Suprapubic skin (tissue), 4 donors: ENCODE measurements at regions not wholly inside any gene's neighbourhood (a gene's known extent, or its start where the extent isn't known, plus 50 kb on each side); places are given as distances from the start of the nearest gene placed in this dataset.

Experiments used
- DNase-seq, 2 donors: peaks; one replicate each; pipeline ENCODE4 v3.0.0-alpha.2; 2019; ENCODE audit warnings: low spot score in 2 of 2
- H3K27ac ChIP-seq: fragments of 200-600 bp; sonication (generic); one replicate; pipeline ENCODE4 v1.5.1; 2019
- H3K27me3 ChIP-seq: fragments of 200-600 bp; sonication (generic); one replicate; pipeline ENCODE4 v1.5.1; 2019
- H3K36me3 ChIP-seq: fragments of 200-600 bp; sonication (generic); one replicate; pipeline ENCODE4 v1.5.1; 2019
- H3K4me1 ChIP-seq: fragments of 200-600 bp; sonication (generic); one replicate; pipeline ENCODE4 v1.5.1; 2019
- H3K4me3 ChIP-seq: fragments of 200-600 bp; sonication (generic); one replicate; pipeline ENCODE4 v1.5.1; 2019; ENCODE audit warnings: mild to moderate bottlenecking
- H3K9me3 ChIP-seq: fragments of 200-600 bp; sonication (generic); one replicate; pipeline ENCODE4 v1.5.1; 2019
- EP300 ChIP-seq: sonication (generic); formaldehyde crosslinking; IDR thresholded peaks from one replicate; pipeline ENCODE4 v1.6.1; 2017; ENCODE audit warnings: antibody characterized with exemption
- POLR2A ChIP-seq, 2 donors: fragments of 450-650 bp; IDR thresholded peaks; one replicate each; pipeline ENCODE4 v1.6.1; 2017; ENCODE audit warnings: antibody characterized with exemption in 2 of 2, mild to moderate bottlenecking in 2 of 2, moderate library complexity in 2 of 2
- POLR2AphosphoS5 ChIP-seq, 3 donors: sonication (generic); formaldehyde crosslinking; IDR thresholded peaks; one replicate each; pipeline ENCODE4 v1.6.1; 2017; ENCODE audit warnings: antibody characterized with exemption in 3 of 3
- WGBS: methylation state at CpG from one replicate; pipeline ENCODE4 v1.1.5; 2018; 5-methylcytosine and 5-hydroxymethylcytosine counted together
- TF ChIP-seq, protein P1 (sequence below), 2 donors: fragments of 200-600 bp in 1 of 2; fragments of 450-650 bp in 1 of 2; sonication (generic) in 1 of 2; IDR thresholded peaks; one replicate each; pipeline ENCODE4 v1.5.1; 2016 to 2019; ENCODE audit warnings: antibody characterized with exemption in 2 of 2, mild to moderate bottlenecking in 1 of 2, moderate library complexity in 1 of 2

DNA sequence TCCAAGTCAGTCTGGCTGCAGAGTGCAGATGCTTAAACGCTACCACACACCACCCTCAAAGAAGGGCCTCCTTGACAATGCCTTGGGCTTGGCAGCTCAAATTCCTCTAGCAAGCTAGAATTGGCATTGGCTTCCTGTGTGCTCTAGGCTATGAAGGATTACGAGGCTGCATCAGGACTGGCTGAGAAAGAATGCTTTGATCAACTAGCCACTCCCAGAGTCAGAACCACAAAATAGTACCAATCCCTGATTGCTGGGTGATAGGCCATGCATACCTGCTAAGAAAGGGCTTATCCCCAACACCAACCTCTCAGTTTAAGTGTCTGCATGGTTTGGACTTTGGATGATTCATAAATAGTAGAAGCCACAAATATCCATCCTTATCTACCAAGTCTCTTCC, 504.9 kb downstream of the OMA1 start:
- DNase-seq: no peak
- Histone ChIP-seq H3K9me3 (no peaks in the 10 kb centered on the region), H3K4me1 (no peaks in the 10 kb centered on the region), H3K27me3 (no peaks in the 10 kb centered on the region), H3K27ac (no peak overlapping the region), H3K4me3 (no peak overlapping the region), H3K36me3 (no peaks in the 10 kb centered on the region)
- WGBS: 29% methylated on average over 2 of the region's 2 CpGs
- TF ChIP-seq POLR2A (IDR thresholded peaks at IDR 0.05) (no peak), POLR2AphosphoS5 (IDR thresholded peaks at IDR 0.05) (no peak), EP300 (no peak)
- TF ChIP-seq, protein P1, sequence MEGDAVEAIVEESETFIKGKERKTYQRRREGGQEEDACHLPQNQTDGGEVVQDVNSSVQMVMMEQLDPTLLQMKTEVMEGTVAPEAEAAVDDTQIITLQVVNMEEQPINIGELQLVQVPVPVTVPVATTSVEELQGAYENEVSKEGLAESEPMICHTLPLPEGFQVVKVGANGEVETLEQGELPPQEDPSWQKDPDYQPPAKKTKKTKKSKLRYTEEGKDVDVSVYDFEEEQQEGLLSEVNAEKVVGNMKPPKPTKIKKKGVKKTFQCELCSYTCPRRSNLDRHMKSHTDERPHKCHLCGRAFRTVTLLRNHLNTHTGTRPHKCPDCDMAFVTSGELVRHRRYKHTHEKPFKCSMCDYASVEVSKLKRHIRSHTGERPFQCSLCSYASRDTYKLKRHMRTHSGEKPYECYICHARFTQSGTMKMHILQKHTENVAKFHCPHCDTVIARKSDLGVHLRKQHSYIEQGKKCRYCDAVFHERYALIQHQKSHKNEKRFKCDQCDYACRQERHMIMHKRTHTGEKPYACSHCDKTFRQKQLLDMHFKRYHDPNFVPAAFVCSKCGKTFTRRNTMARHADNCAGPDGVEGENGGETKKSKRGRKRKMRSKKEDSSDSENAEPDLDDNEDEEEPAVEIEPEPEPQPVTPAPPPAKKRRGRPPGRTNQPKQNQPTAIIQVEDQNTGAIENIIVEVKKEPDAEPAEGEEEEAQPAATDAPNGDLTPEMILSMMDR (IDR thresholded peaks at IDR 0.05): no peak

- no peak for DNase-seq
- no peaks in the 10 kb centered on the region for H3K4me1 ChIP-seq
- no peak overlapping the region for H3K27ac ChIP-seq
- H3K36me3 ChIP-seq: no peaks in the 10 kb centered on the region
- WGBS: 93% methylated on average over 3 of the region's 3 CpGs
- no peaks in the 10 kb centered on the region for H3K9me3 ChIP-seq
- H3K27me3 ChIP-seq: peaks cover 2% of the 10 kb centered on the region
- TF ChIP-seq, protein P1 (IDR thresholded peaks at IDR 0.05): no peak
- TF ChIP-seq EP300 (no peak), POLR2AphosphoS5 (IDR thresholded peaks at IDR 0.05) (no peak), POLR2A (IDR thresholded peaks at IDR 0.05) (no peak)
- H3K4me3 ChIP-seq: no peak overlapping the region
Measured at GRCh38 chr1:58038574-58038973, 508.0 kb downstream of the OMA1 start.

DNA sequence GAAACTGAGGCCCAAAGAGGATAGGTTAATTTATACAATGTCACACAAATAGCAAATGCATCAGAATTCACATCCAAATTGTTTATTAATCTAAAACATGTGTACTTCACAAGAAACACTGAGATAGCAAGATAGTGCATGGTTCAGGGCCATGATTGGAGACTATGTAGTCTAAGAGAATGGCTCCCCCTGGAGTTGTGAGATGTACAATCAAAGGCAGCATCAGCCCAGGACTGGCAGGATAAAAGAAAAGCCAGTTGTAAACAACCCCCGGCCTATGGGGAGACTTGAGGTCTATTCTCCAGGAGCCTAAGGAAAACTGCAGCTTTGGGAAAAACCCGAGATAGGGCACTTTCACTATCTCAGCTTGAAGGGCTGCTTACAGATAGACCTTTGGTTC, 511.0 kb downstream of the OMA1 start:
- 68% methylated on average over 2 of the region's 2 CpGs for WGBS
- Histone ChIP-seq H3K9me3 (no peaks in the 10 kb centered on the region), H3K4me1 (no peaks in the 10 kb centered on the region), H3K27me3 (peaks cover 10% of the 10 kb centered on the region), H3K4me3 (no peak overlapping the region), H3K36me3 (no peaks in the 10 kb centered on the region), H3K27ac (no peak overlapping the region)
- no peak for DNase-seq
- TF ChIP-seq, protein P1 (IDR thresholded peaks at IDR 0.05): no peak
- TF ChIP-seq POLR2A (IDR thresholded peaks at IDR 0.05): no peak
- no peak for TF ChIP-seq POLR2AphosphoS5 (IDR thresholded peaks at IDR 0.05)
- TF ChIP-seq EP300: no peak

DNA sequence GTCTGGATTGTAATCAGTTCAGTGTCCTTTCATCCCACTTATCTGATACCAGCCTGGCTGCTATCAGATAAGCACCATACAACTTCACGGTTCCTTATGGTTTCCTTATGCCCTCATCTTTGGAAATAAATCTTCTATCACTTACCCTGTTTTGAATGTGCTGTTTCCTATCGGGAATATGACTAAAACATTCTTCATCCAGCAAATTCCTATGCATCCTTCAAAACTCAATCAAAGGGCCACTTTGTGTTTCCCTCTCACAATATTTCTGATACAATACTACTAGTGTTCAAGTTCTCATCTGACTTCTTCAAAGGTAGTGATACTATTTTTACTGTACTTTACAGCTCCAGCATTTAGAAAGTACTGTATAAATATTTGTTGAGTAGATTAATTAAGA, 513.2 kb downstream of the OMA1 start:
- H3K9me3 ChIP-seq: no peaks in the 10 kb centered on the region
- H3K4me3 ChIP-seq: no peak overlapping the region
- TF ChIP-seq POLR2AphosphoS5 (IDR thresholded peaks at IDR 0.05): no peak
- TF ChIP-seq, protein P1 (IDR thresholded peaks at IDR 0.05): no peak
- no peak for TF ChIP-seq EP300
- no peak for TF ChIP-seq POLR2A (IDR thresholded peaks at IDR 0.05)
- peaks cover 13% of the 10 kb centered on the region for H3K27me3 ChIP-seq
- no peak for DNase-seq
- no peaks in the 10 kb centered on the region for H3K36me3 ChIP-seq
- H3K27ac ChIP-seq: no peak overlapping the region
- 33% methylated on average over 2 of the region's 2 CpGs for WGBS
- no peaks in the 10 kb centered on the region for H3K4me1 ChIP-seq

DNA sequence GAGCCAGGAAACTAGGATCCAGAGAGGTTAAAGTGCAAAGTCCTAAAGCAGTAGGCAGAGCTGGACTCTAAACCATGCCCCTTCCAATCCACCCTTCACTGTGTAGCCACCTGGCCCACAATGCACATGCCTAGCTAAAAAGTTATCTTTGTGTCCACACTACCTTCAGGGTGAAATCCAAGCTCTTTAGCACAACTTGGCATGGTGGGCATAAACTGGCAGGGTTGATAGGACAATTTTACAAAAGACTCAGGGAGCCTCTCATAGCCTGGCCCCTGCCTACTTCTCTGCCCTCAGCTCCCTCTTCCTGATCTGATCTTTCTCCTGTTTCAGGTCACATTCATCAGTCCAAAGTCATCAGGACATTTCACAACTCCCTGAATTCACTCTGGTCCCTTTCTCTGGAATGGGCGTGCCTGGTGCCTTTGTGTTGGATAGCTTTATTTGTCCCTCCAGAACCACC, 513.9 kb downstream of the OMA1 start:
- H3K36me3 ChIP-seq: no peaks in the 10 kb centered on the region
- TF ChIP-seq POLR2AphosphoS5 (IDR thresholded peaks at IDR 0.05) (no peak), POLR2A (IDR thresholded peaks at IDR 0.05) (no peak), EP300 (no peak)
- TF ChIP-seq, protein P1 (IDR thresholded peaks at IDR 0.05): no peak

More for the DNA sequence above, 513.9 kb downstream of the OMA1 start:
- H3K4me1 ChIP-seq: no peaks in the 10 kb centered on the region
- 88% methylated on average over 1 of the region's 1 CpG for WGBS
- no peaks in the 10 kb centered on the region for H3K9me3 ChIP-seq
- H3K27me3 ChIP-seq: peaks cover 13% of the 10 kb centered on the region
- H3K27ac ChIP-seq: no peak overlapping the region
- no peak overlapping the region for H3K4me3 ChIP-seq
- DNase-seq: no peak
